ENCODE measurements at regions not wholly inside any gene's neighbourhood (a gene's known extent, or its start where the extent isn't known, plus 50 kb on each side); places are given as distances from the start of the nearest gene placed in this dataset.

- WGBS: 69% methylated on average over 3 of the region's 3 CpGs
Measured at GRCh38 chr7:110347081-110347480, 743.8 kb upstream of the LRRN3 start.

GRCh38 chr7:110356438-110356837, 734.5 kb upstream of the LRRN3 start:
- Histone ChIP-seq H3K9me3 (peaks cover 0 to 6% (median 5%) of the 10 kb centered on the region in 4 donors), H3K27me3 (no peaks in the 10 kb centered on the region), H3K4me3 (no peak overlapping the region), H3K4me1 (no peaks in the 10 kb centered on the region), H3K27ac (replicated peaks in 1 of 4) (no peak overlapping the region), H3K36me3 (no peaks in the 10 kb centered on the region)
- no peak for DNase-seq (ENCODE audit: extremely low spot score)
- intact Hi-C loops (cut with DNase I): no loop called here
- TF ChIP-seq POLR2AphosphoS5 (IDR thresholded peaks at IDR 0.05) (no peak), POLR2A (IDR thresholded peaks at IDR 0.05; ENCODE audit: low read depth) (no peak), CTCF (IDR thresholded peaks at IDR 0.05) (no peak), EP300 (IDR thresholded peaks at IDR 0.05) (no peak)
- 100% methylated on average over 2 of the region's 8 CpGs for WGBS

More at GRCh38 chr7:110347081-110347480, 743.8 kb upstream of the LRRN3 start:
- Histone ChIP-seq H3K4me3 (no peak overlapping the region), H3K27me3 (no peaks in the 10 kb centered on the region), H3K4me1 (no peaks in the 10 kb centered on the region), H3K36me3 (no peaks in the 10 kb centered on the region), H3K9me3 (peaks cover 0 to 4% (median 2%) of the 10 kb centered on the region in 4 donors), H3K27ac (replicated peaks in 1 of 4) (no peak overlapping the region)
- no peak for TF ChIP-seq POLR2AphosphoS5 (IDR thresholded peaks at IDR 0.05)
- TF ChIP-seq CTCF (IDR thresholded peaks at IDR 0.05): no peak
- no peak for TF ChIP-seq EP300 (IDR thresholded peaks at IDR 0.05)
- TF ChIP-seq POLR2A (IDR thresholded peaks at IDR 0.05; ENCODE audit: low read depth): no peak
- DNase-seq (ENCODE audit: extremely low spot score): no peak
- intact Hi-C loops (cut with DNase I): no loop called here

GRCh38 chr7:110358028-110358427, 732.9 kb upstream of the LRRN3 start:
- 79% methylated on average over 1 of the region's 1 CpG for WGBS
- no peak for DNase-seq (ENCODE audit: extremely low spot score)
- Histone ChIP-seq H3K27ac (replicated peaks in 1 of 4) (no peak overlapping the region), H3K4me3 (no peak overlapping the region), H3K27me3 (no peaks in the 10 kb centered on the region), H3K36me3 (no peaks in the 10 kb centered on the region), H3K9me3 (peaks cover 0 to 5% (median 0%) of the 10 kb centered on the region in 4 donors), H3K4me1 (no peaks in the 10 kb centered on the region)
- intact Hi-C loops (cut with DNase I): no loop called here
- TF ChIP-seq CTCF (IDR thresholded peaks at IDR 0.05) (no peak), POLR2A (IDR thresholded peaks at IDR 0.05; ENCODE audit: low read depth) (no peak), EP300 (IDR thresholded peaks at IDR 0.05) (no peak), POLR2AphosphoS5 (IDR thresholded peaks at IDR 0.05) (no peak)

GRCh38 chr7:110371709-110372108, 719.2 kb upstream of the LRRN3 start:
- DNase-seq (ENCODE audit: extremely low spot score): no peak
- TF ChIP-seq CTCF (IDR thresholded peaks at IDR 0.05): no peak
- TF ChIP-seq POLR2AphosphoS5 (IDR thresholded peaks at IDR 0.05): no peak
- no peak for TF ChIP-seq EP300 (IDR thresholded peaks at IDR 0.05)
- TF ChIP-seq POLR2A (IDR thresholded peaks at IDR 0.05; ENCODE audit: low read depth): no peak
- intact Hi-C loops (cut with DNase I): no loop called here
- no peak overlapping the region for H3K4me3 ChIP-seq
- no peaks in the 10 kb centered on the region for H3K36me3 ChIP-seq
- no peaks in the 10 kb centered on the region for H3K4me1 ChIP-seq
- no peaks in the 10 kb centered on the region for H3K27me3 ChIP-seq
- 87% methylated on average over 3 of the region's 3 CpGs for WGBS
- no peak overlapping the region for H3K27ac ChIP-seq (replicated peaks in 1 of 4)
- no peaks in the 10 kb centered on the region for H3K9me3 ChIP-seq

GRCh38 chr7:110372685-110373084, 718.2 kb upstream of the LRRN3 start:
- intact Hi-C loops (cut with DNase I): no loop called here
- DNase-seq (ENCODE audit: extremely low spot score): no peak
- no peaks in the 10 kb centered on the region for H3K9me3 ChIP-seq

More at GRCh38 chr7:110372685-110373084, 718.2 kb upstream of the LRRN3 start:
- Histone ChIP-seq H3K4me1 (no peaks in the 10 kb centered on the region), H3K4me3 (no peak overlapping the region), H3K27me3 (no peaks in the 10 kb centered on the region), H3K27ac (replicated peaks in 1 of 4) (no peak overlapping the region), H3K36me3 (no peaks in the 10 kb centered on the region)
- TF ChIP-seq EP300 (IDR thresholded peaks at IDR 0.05) (no peak), POLR2A (IDR thresholded peaks at IDR 0.05; ENCODE audit: low read depth) (no peak), CTCF (IDR thresholded peaks at IDR 0.05) (no peak), POLR2AphosphoS5 (IDR thresholded peaks at IDR 0.05) (no peak)
- 84% methylated on average over 2 of the region's 2 CpGs for WGBS

All from esophagus muscularis mucosa (tissue), 4 donors.